GM19463 (cell line): ENCODE measurements at regions not wholly inside any gene's neighbourhood (a gene's known extent, or its start where the extent isn't known, plus 50 kb on each side); places are given as distances from the start of the nearest gene placed in this dataset.
"Not testable (repeated sequence)": the region's sequence is repeated elsewhere in the genome, so short reads cannot be mapped to it uniquely, and the experiment has no call there.

ENCODE experiments used
- ATAC-seq: cut with Tn5 transposase; IDR thresholded peaks from one replicate; pipeline ENCODE4 v1.9.1; 2021; ENCODE audit warnings: mild to moderate bottlenecking, moderate library complexity; ENCODE audit not compliant: unreplicated experiment

GRCh38 chr15:26083896-26084295 lies 220.8 kb upstream of the ATP10A start:
- no peak for ATAC-seq

GRCh38 chr15:26083457-26083856 lies 220.3 kb upstream of the ATP10A start:
- no peak for ATAC-seq

GRCh38 chr15:26082221-26083109 lies 219.3 kb upstream of the ATP10A start:
- ATAC-seq = peak; percentile 91

GRCh38 chr15:26081758-26082220 lies 218.7 kb upstream of the ATP10A start:
- no peak for ATAC-seq

- ATAC-seq = no peak
Measured at GRCh38 chr15:26075770-26076169, 212.6 kb upstream of the ATP10A start.

- no peak for ATAC-seq
Measured at GRCh38 chr15:26073430-26074333, 210.6 kb upstream of the ATP10A start.

GRCh38 chr15:26070095-26070532 lies 207.0 kb upstream of the ATP10A start:
- ATAC-seq = no peak

GRCh38 chr15:26069231-26069641 lies 206.1 kb upstream of the ATP10A start:
- ATAC-seq = no peak

- no peak for ATAC-seq
Measured at GRCh38 chr15:26066896-26067295, 203.8 kb upstream of the ATP10A start.

- no peak for ATAC-seq
Measured at GRCh38 chr15:26065723-26066122, 202.6 kb upstream of the ATP10A start.

- no peak for ATAC-seq
Measured at GRCh38 chr15:26061248-26061647, 198.1 kb upstream of the ATP10A start.

- not testable (repeated sequence) for ATAC-seq
Measured at GRCh38 chr15:26056766-26057165, 193.6 kb upstream of the ATP10A start.

GRCh38 chr15:26051761-26052675 lies 188.9 kb upstream of the ATP10A start:
- ATAC-seq = no peak

GRCh38 chr15:26050984-26051383 lies 187.9 kb upstream of the ATP10A start:
- ATAC-seq = no peak

- no peak for ATAC-seq
Measured at GRCh38 chr15:26049900-26050657, 187.0 kb upstream of the ATP10A start.

GRCh38 chr15:26048669-26049068 lies 185.5 kb upstream of the ATP10A start:
- no peak for ATAC-seq

GRCh38 chr15:26045516-26045915 lies 182.4 kb upstream of the ATP10A start:
- ATAC-seq = no peak

GRCh38 chr15:26043018-26043417 lies 179.9 kb upstream of the ATP10A start:
- ATAC-seq = no peak

GRCh38 chr15:26038693-26039092 lies 175.6 kb upstream of the ATP10A start:
- no peak for ATAC-seq

- no peak for ATAC-seq
Measured at GRCh38 chr15:26037369-26037768, 174.2 kb upstream of the ATP10A start.
